C4-2B (cell line): ENCODE measurements at regions not wholly inside any gene's neighbourhood (a gene's known extent, or its start where the extent isn't known, plus 50 kb on each side); places are given as distances from the start of the nearest gene placed in this dataset.

Source experiments
- ZFX ChIP-seq: fragments of 450-650 bp; IDR thresholded peaks from 2 replicates; pipeline ENCODE4 v1.6.1; 2017
- TF ChIP-seq, protein P1 (sequence below): fragments of 450-650 bp; conservative IDR thresholded peaks from 2 replicates; pipeline ENCODE4 v1.5.1; 2017; ENCODE audit warnings: mild to moderate bottlenecking

GRCh38 chr5:56594792-56595191, 220.6 kb upstream of the MAP3K1 start:
- TF ChIP-seq, protein P1, sequence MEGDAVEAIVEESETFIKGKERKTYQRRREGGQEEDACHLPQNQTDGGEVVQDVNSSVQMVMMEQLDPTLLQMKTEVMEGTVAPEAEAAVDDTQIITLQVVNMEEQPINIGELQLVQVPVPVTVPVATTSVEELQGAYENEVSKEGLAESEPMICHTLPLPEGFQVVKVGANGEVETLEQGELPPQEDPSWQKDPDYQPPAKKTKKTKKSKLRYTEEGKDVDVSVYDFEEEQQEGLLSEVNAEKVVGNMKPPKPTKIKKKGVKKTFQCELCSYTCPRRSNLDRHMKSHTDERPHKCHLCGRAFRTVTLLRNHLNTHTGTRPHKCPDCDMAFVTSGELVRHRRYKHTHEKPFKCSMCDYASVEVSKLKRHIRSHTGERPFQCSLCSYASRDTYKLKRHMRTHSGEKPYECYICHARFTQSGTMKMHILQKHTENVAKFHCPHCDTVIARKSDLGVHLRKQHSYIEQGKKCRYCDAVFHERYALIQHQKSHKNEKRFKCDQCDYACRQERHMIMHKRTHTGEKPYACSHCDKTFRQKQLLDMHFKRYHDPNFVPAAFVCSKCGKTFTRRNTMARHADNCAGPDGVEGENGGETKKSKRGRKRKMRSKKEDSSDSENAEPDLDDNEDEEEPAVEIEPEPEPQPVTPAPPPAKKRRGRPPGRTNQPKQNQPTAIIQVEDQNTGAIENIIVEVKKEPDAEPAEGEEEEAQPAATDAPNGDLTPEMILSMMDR, result no peak
- TF ChIP-seq ZFX, result no peak
